Testis (tissue), 2 donors: ENCODE measurements at regions not wholly inside any gene's neighbourhood (a gene's known extent, or its start where the extent isn't known, plus 50 kb on each side); places are given as distances from the start of the nearest gene placed in this dataset.

Experiments used
- POLR2A ChIP-seq: fragments of 450-650 bp; IDR thresholded peaks from one replicate; pipeline ENCODE4 v1.6.1; 2017; ENCODE audit warnings: antibody characterized with exemption, mild to moderate bottlenecking, moderate library complexity
- TF ChIP-seq, protein P1 (sequence below), 3 experiments: fragments of 450-650 bp in 2 of 3; fragments of 200-600 bp in 1 of 3; sonication (generic) in 1 of 3; IDR thresholded peaks; one replicate each; pipeline ENCODE4 v1.5.1; 2016 to 2019; ENCODE audit warnings: antibody characterized with exemption in 3 of 3, mild to moderate bottlenecking in 2 of 3, moderate library complexity in 1 of 3

DNA sequence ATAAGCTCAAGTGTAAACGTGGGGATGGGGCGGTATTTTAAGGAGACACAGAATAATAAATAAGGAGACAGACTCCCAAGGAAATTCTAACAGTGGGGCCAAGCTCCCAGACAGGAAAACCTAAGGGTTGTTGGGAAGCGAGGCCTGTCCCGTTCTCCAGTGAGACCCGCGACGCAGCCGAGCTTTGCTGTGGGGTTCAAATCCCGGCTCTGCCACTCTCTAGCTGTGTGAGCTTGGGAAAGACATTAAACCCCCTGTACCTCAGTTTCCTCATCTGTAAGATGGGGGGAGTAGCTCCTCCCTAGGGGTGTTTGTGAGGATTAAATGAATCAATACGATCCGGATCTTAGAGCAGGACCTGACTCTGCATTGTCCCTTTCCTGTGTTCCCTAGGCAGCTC is 106.8 kb downstream of the TRIM29 start:
- TF ChIP-seq, protein P1, sequence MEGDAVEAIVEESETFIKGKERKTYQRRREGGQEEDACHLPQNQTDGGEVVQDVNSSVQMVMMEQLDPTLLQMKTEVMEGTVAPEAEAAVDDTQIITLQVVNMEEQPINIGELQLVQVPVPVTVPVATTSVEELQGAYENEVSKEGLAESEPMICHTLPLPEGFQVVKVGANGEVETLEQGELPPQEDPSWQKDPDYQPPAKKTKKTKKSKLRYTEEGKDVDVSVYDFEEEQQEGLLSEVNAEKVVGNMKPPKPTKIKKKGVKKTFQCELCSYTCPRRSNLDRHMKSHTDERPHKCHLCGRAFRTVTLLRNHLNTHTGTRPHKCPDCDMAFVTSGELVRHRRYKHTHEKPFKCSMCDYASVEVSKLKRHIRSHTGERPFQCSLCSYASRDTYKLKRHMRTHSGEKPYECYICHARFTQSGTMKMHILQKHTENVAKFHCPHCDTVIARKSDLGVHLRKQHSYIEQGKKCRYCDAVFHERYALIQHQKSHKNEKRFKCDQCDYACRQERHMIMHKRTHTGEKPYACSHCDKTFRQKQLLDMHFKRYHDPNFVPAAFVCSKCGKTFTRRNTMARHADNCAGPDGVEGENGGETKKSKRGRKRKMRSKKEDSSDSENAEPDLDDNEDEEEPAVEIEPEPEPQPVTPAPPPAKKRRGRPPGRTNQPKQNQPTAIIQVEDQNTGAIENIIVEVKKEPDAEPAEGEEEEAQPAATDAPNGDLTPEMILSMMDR (IDR thresholded peaks at IDR 0.05), result no peak
- no peak for TF ChIP-seq POLR2A
